Caco-2 (cell line): ENCODE measurements at regions not wholly inside any gene's neighbourhood (a gene's known extent, or its start where the extent isn't known, plus 50 kb on each side); places are given as distances from the start of the nearest gene placed in this dataset.

Experiments
- BruUV-seq: library from RNA; stranded (reverse); fragments of 400-500 nt; replicated peaks from 2 replicates; lab custom pipeline; 2021; lab: Mats Ljungman, UMichigan
- CTCF ChIA-PET: fragments of 300-600 bp; sonication (Branson Sonifier 250); formaldehyde crosslinking; loops from one replicate; lab custom pipeline; 2022; ENCODE audit warnings: antibody characterized with exemption; lab: Charles Lee
- POLR2A ChIA-PET: fragments of 300-600 bp; sonication (Branson Sonifier 250); formaldehyde crosslinking; loops from one replicate; lab custom pipeline; 2022; ENCODE audit warnings: antibody characterized with exemption; lab: Charles Lee
- DNase-seq, 2 experiments: peaks; one replicate each; pipeline versions ENCODE4 v3.0.0 to v3.0.0-alpha.2; 2020 to 2022
- H3K27me3 ChIP-seq: replicated peaks from 2 replicates; pipeline ENCODE4 v1.6.0; 2011; ENCODE audit warnings: low read length; ENCODE audit not compliant: control insufficient read depth, insufficient read depth
- H3K36me3 ChIP-seq: 2 replicates; pipeline ENCODE4 v1.5.1; 2011; ENCODE audit warnings: low read length; ENCODE audit not compliant: control insufficient read depth, insufficient read depth
- H3K4me1 ChIP-seq: fragments of 250-450 bp; sonication (Bioruptor Pico); 2 replicates; pipeline ENCODE4 v1.5.1; 2020; ENCODE audit warnings: mild to moderate bottlenecking
- H3K4me3 ChIP-seq: 2 replicates; pipeline ENCODE4 v1.5.1; 2011; ENCODE audit warnings: low read depth, mild to moderate bottlenecking, control low read depth, low read length
- H3K9me3 ChIP-seq: fragments of 250-450 bp; sonication (Bioruptor Pico); 2 replicates; pipeline ENCODE4 v1.5.1; 2020; ENCODE audit warnings: mild to moderate bottlenecking, moderate library complexity
- H3K27ac Mint-ChIP-seq: one replicate; pipeline ENCODE4 v1.8.0; 2022; ENCODE audit warnings: mixed read lengths; ENCODE audit not compliant: unreplicated experiment
- H3K27me3 Mint-ChIP-seq: one replicate; pipeline ENCODE4 v1.8.0; 2022; ENCODE audit warnings: mixed read lengths; ENCODE audit not compliant: insufficient read depth, unreplicated experiment
- H3K36me3 Mint-ChIP-seq: one replicate; pipeline ENCODE4 v1.8.0; 2022; ENCODE audit warnings: mild to moderate bottlenecking, mixed read lengths; ENCODE audit not compliant: insufficient read depth, unreplicated experiment
- H3K4me1 Mint-ChIP-seq: one replicate; pipeline ENCODE4 v1.8.0; 2022; ENCODE audit warnings: low read depth, mixed read lengths; ENCODE audit not compliant: unreplicated experiment
- H3K4me3 Mint-ChIP-seq: one replicate; pipeline ENCODE4 v1.8.0; 2022; ENCODE audit warnings: mild to moderate bottlenecking, moderate library complexity, mixed read lengths; ENCODE audit not compliant: unreplicated experiment
- H3K9me3 Mint-ChIP-seq: one replicate; pipeline ENCODE4 v1.8.0; 2022; ENCODE audit warnings: mixed read lengths; ENCODE audit not compliant: unreplicated experiment
- CTCF ChIP-seq, 2 experiments: fragments of 200-600 bp in 1 of 2; IDR thresholded peaks; 1 replicate in 1 of 2; 2 replicates in 1 of 2; pipeline versions ENCODE4 v1.5.1 to v1.8.0; 2011 to 2022; ENCODE audit warnings: antibody characterized with exemption in 1 of 2, control low read depth in 1 of 2, inconsistent platforms in 1 of 2, low read depth in 1 of 2, low read length in 1 of 2, mild to moderate bottlenecking in 1 of 2, moderate library complexity in 1 of 2; ENCODE audit not compliant: insufficient read depth in 1 of 2, severe bottlenecking in 1 of 2, unreplicated experiment in 1 of 2
- intact Hi-C: fragments of 100-400 bp; cut with micrococcal nuclease; formaldehyde crosslinking; loops from one replicate; pipeline ENCODE4 v1.10.0; 2022; ENCODE audit not compliant: unreplicated experiment

DNA sequence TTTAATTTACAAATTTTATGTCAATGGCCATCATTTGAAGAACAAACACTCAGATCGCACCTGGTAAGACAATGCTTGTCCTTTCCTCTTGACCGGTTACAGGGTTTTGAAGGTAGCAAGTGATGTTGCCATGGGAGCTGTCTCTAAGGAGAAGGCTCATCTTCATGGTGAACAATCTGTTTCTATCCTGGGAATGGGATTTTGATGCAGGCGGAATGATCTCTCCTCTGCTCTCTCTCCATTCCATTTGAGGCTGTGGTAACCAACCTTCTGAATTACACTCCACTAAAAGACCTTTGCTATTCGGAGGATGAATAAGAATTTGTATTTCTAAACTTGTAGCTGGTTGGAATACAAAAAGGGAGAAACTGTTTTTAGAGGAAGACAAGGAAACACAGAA lies 57.9 kb upstream of the SLC5A9 start:
- no peaks in the 10 kb centered on the region for H3K9me3 Mint-ChIP-seq
- Histone ChIP-seq H3K4me3 (no peak overlapping the region), H3K27me3 (no peaks in the 10 kb centered on the region), H3K9me3 (no peaks in the 10 kb centered on the region; the same call in 1 of the 2 replicates), H3K36me3 (no peaks in the 10 kb centered on the region), H3K4me1 (no peaks in the 10 kb centered on the region)
- no TSS peak for BruUV-seq
- no peaks in the 10 kb centered on the region for H3K4me1 Mint-ChIP-seq
- POLR2A ChIA-PET: no interaction called here
- no peak overlapping the region for H3K27ac Mint-ChIP-seq
- no peak for TF ChIP-seq CTCF (IDR thresholded peaks at IDR 0.05; ENCODE audit: insufficient read depth in 1 of 2, low read depth in 1 of 2, low read length in 1 of 2, severe bottlenecking in 1 of 2, unreplicated experiment in 1 of 2)
- CTCF ChIA-PET: no interaction called here
- peaks cover 8% of the 10 kb centered on the region for H3K27me3 Mint-ChIP-seq
- no peaks in the 10 kb centered on the region for H3K36me3 Mint-ChIP-seq
- intact Hi-C loops: no loop called here
- no peak for DNase-seq
- H3K4me3 Mint-ChIP-seq: no peak overlapping the region

DNA sequence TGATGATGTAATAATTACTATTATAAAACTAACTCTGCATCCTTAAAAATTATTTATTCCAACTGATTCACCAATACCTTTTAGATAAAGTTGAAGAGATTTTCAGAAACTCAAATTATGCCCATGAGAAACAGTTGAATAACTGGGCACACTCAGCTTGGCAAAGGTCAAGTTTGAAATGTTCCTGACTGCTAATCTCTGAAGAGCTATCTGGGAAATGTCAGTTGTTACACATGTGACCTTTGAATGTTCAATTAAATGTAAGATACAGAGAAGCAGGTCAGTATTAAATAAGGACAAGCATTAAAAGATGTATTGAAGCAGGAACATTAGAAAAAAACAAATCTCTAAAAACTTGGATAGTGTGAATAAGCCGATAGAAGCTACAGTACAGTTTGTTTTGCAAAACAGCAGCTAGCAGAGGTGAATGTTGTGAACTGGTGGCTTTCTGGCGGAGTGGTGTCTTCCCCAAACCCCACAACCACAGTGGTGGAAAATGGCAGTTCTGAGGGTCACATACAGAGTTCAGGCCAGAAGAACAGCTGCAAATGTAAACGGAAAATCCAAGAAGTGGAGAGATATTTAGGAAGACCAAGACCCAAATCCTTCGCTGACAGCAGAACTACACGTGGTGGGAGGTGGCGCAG lies 61.9 kb upstream of the SLC5A9 start:
- peaks cover 8% of the 10 kb centered on the region for H3K27me3 Mint-ChIP-seq
- no peaks in the 10 kb centered on the region for H3K36me3 Mint-ChIP-seq
- H3K27ac Mint-ChIP-seq: no peak overlapping the region
- Histone ChIP-seq H3K9me3 (no peaks in the 10 kb centered on the region), H3K27me3 (no peaks in the 10 kb centered on the region), H3K36me3 (no peaks in the 10 kb centered on the region), H3K4me3 (no peak overlapping the region), H3K4me1 (no peaks in the 10 kb centered on the region)
- H3K4me1 Mint-ChIP-seq: no peaks in the 10 kb centered on the region
- POLR2A ChIA-PET: no interaction called here
- BruUV-seq: no TSS peak
- no peak for TF ChIP-seq CTCF (IDR thresholded peaks at IDR 0.05; ENCODE audit: insufficient read depth in 1 of 2, low read depth in 1 of 2, low read length in 1 of 2, severe bottlenecking in 1 of 2, unreplicated experiment in 1 of 2)
- H3K9me3 Mint-ChIP-seq: peaks cover 9% of the 10 kb centered on the region
- DNase-seq: no peak
- H3K4me3 Mint-ChIP-seq: no peak overlapping the region
- intact Hi-C loops: no loop called here
- CTCF ChIA-PET: no interaction called here

GRCh38 chr1:48139275-48139674 lies 83.2 kb upstream of the SLC5A9 start:
- H3K9me3 Mint-ChIP-seq: no peaks in the 10 kb centered on the region
- no peaks in the 10 kb centered on the region for H3K4me1 Mint-ChIP-seq
- Histone ChIP-seq H3K4me3 (no peak overlapping the region), H3K27me3 (no peaks in the 10 kb centered on the region), H3K4me1 (no peaks in the 10 kb centered on the region), H3K9me3 (no peaks in the 10 kb centered on the region), H3K36me3 (no peaks in the 10 kb centered on the region)
- no peak overlapping the region for H3K27ac Mint-ChIP-seq
- no TSS peak for BruUV-seq
- no peaks in the 10 kb centered on the region for H3K36me3 Mint-ChIP-seq
- DNase-seq: no peak
- intact Hi-C loops: no loop called here
- H3K27me3 Mint-ChIP-seq: peaks cover 14% of the 10 kb centered on the region
- ChIA-PET CTCF (no interaction called here), POLR2A (no interaction called here)
- no peak for TF ChIP-seq CTCF (IDR thresholded peaks at IDR 0.05; ENCODE audit: insufficient read depth in 1 of 2, low read depth in 1 of 2, low read length in 1 of 2, severe bottlenecking in 1 of 2, unreplicated experiment in 1 of 2)
- H3K4me3 Mint-ChIP-seq: no peak overlapping the region
